HG03558 (cell line): ENCODE measurements at regions not wholly inside any gene's neighbourhood (a gene's known extent, or its start where the extent isn't known, plus 50 kb on each side); places are given as distances from the start of the nearest gene placed in this dataset.
"Not testable (repeated sequence)": the region's sequence is repeated elsewhere in the genome, so short reads cannot be mapped to it uniquely, and the experiment has no call there.

Source experiments
- ATAC-seq: cut with Tn5 transposase; IDR thresholded peaks from one replicate; pipeline ENCODE4 v1.9.1; 2021; ENCODE audit warnings: moderate number of reproducible peaks; ENCODE audit not compliant: unreplicated experiment; ENCODE audit errors: extremely low read depth

- ATAC-seq, result no peak
These were observed 296.6 kb upstream of the KITLG start for GRCh38 chr12:88876857-88877256.

GRCh38 chr12:88870000-88870737 is 289.9 kb upstream of the KITLG start:
- no peak for ATAC-seq

GRCh38 chr12:88868050-88868449 is 287.8 kb upstream of the KITLG start:
- no peak for ATAC-seq

- no peak for ATAC-seq
These were observed 287.2 kb upstream of the KITLG start for GRCh38 chr12:88867510-88867909.

GRCh38 chr12:88866881-88867280 is 286.6 kb upstream of the KITLG start:
- ATAC-seq, result no peak

- no peak for ATAC-seq
These were observed 285.3 kb upstream of the KITLG start for GRCh38 chr12:88865537-88865936.

DNA sequence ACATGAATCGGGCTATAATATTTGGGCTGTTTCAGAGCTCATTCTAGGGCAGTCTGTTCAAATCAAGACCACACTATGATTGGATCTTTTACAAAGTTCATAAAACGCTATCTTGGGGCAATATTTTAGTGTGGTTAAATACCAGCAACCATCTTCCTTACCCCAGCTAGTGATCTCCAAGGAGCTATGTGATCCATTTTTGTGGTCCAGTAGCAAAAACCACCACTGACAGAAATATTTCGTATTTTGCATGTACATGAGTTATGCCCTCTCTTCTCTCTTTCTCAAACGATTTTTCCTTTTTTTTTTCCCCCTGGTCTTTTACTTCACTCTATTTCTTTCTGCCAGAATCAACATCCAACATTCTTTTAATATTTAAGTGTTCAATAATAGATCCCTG is 280.6 kb upstream of the KITLG start:
- ATAC-seq, result no peak

DNA sequence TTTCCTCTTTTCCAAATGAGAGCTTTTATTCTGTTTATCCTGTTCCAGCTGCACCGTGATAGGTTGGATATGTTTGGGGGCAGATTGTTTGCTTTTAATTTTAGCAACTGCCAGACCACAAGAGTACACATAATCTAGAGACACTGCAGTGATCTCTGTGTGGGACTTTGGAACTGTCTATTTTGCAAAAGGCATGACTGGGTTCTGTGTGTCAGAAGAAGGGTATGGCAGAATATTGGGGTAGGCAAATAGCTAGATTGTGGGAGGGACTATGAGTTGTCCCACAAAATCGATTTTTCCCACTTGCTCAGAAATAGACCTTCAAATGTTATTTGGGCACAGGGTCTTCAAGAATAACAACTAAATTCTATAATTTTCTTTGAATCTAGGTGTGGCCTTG is 275.9 kb upstream of the KITLG start:
- ATAC-seq, result no peak

DNA sequence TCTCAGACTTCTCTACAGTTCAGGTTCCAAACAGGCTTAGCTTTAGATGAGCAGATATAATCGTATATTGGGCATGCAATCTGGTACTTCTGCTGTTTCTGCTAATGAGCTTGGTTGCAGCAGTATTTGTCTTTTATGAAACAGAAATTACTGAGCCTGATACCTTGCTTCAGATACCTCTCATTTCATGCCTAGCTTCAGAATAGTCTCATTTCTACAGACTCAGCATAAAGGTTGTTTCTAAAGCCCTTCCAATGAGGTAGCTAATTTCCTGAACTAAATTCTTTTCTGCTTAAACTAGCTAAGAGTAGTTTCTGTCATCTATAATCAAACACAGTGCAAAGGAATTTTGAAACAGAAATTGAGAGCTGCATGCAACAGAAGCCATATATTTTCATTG is 275.0 kb upstream of the KITLG start:
- no peak for ATAC-seq

DNA sequence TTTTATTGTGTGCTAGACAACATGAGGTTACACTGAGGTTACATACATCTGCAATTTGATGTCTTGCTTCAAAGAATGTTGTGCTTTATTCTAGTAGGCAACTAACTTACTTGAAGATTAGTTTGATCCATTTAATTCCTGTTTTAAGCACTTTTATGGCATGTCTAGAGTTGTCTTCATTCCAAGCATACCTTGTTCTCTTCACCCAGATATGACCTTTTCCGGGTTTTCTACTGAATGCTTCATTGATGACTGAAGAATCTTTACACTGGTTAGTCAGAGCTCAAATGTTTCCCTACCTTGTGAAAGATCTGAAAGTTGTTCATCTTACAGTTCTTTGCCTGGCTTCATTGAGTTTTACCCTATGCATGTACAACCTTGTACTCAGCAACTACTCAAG is 274.0 kb upstream of the KITLG start:
- ATAC-seq, result no peak

DNA sequence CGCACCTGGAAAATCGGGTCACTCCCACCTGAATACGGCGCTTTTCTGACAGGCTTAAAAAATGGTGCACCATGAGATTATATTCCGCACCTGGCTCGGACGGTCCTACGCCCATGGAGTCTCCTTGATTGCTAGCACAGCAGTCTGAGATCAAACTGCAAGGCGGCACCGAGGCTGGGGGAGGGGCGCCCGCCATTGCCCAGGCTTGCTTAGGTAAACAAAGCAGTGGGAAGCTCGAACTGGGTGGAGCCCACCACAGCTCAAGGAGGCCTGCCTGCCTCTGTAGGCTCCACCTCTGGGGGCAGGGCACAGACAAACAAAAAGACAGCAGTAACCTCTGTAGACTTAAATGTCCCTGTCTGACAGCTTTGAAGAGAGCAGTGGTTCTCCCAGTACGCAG is 267.0 kb upstream of the KITLG start:
- not testable (repeated sequence) for ATAC-seq

GRCh38 chr12:88844426-88844825 is 264.2 kb upstream of the KITLG start:
- no peak for ATAC-seq

GRCh38 chr12:88842314-88842713 is 262.0 kb upstream of the KITLG start:
- ATAC-seq, result no peak

DNA sequence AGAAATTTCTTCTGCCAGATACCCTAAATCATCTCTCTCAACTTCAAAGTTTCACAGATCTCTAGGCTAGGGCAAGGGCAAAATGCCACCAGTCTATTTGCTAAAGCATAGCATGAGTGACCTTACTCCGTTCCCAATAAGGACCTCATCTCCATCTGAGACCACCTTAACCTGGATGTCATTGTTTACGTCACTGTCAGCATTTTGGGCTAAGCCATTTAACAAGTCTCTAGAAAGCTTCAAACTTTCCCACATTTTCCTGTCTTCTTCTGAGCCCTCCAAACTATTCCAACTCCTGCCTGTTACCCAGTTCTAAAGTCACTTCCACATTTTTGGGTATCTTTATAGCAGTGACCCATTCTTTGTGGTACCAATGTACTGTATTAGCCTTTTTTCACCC is 259.2 kb upstream of the KITLG start:
- ATAC-seq, result no peak

GRCh38 chr12:88836156-88836555 is 255.9 kb upstream of the KITLG start:
- no peak for ATAC-seq

- no peak for ATAC-seq
These were observed 254.0 kb upstream of the KITLG start for GRCh38 chr12:88834226-88834625.

- ATAC-seq, result no peak
These were observed 253.4 kb upstream of the KITLG start for GRCh38 chr12:88833641-88834116.

- ATAC-seq, result not testable (repeated sequence)
These were observed 248.3 kb upstream of the KITLG start for GRCh38 chr12:88828537-88828936.

- no peak for ATAC-seq
These were observed 239.7 kb upstream of the KITLG start for GRCh38 chr12:88820012-88820411.

- no peak for ATAC-seq
These were observed 235.9 kb upstream of the KITLG start for GRCh38 chr12:88816201-88816600.

DNA sequence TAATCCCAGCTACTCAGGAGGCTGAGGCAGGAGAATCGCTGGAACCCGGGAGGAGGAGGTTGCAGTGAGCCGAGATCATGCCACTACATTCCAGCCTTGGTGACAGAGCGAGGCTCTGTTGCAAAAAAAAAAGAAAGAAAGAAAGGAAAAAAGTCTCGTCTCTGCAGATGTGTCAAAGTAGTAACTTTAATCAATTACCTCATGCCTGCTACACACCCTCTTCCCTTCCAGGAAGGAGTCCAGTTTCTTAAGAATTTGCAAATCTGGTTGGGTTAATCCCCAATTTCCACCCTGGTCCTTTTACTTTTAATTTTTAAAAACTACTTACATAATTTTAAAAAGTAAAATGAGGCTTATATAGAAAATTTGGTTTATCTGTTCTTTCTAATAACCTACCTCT is 234.5 kb upstream of the KITLG start:
- ATAC-seq, result no peak

- no peak for ATAC-seq
These were observed 232.3 kb upstream of the KITLG start for GRCh38 chr12:88812610-88813009.
